Fibroblast of mammary gland (primary cell): ENCODE measurements at regions not wholly inside any gene's neighbourhood (a gene's known extent, or its start where the extent isn't known, plus 50 kb on each side); places are given as distances from the start of the nearest gene placed in this dataset.

ENCODE experiments used
- DNase-seq: peaks from one replicate; pipeline ENCODE4 v3.0.0-alpha.2; 2010; ENCODE audit warnings: low read depth
- H3K4me3 ChIP-seq: 2 replicates; pipeline ENCODE4 v1.5.1; 2011; ENCODE audit warnings: low read depth, mild to moderate bottlenecking, low read length, moderate library complexity; ENCODE audit not compliant: control insufficient read depth
- TF ChIP-seq, protein P1 (sequence below): conservative IDR thresholded peaks from 2 replicates; pipeline ENCODE4 v1.5.1; 2011; ENCODE audit warnings: low read depth, low read length, inconsistent platforms; ENCODE audit not compliant: control insufficient read depth, insufficient read depth

DNA sequence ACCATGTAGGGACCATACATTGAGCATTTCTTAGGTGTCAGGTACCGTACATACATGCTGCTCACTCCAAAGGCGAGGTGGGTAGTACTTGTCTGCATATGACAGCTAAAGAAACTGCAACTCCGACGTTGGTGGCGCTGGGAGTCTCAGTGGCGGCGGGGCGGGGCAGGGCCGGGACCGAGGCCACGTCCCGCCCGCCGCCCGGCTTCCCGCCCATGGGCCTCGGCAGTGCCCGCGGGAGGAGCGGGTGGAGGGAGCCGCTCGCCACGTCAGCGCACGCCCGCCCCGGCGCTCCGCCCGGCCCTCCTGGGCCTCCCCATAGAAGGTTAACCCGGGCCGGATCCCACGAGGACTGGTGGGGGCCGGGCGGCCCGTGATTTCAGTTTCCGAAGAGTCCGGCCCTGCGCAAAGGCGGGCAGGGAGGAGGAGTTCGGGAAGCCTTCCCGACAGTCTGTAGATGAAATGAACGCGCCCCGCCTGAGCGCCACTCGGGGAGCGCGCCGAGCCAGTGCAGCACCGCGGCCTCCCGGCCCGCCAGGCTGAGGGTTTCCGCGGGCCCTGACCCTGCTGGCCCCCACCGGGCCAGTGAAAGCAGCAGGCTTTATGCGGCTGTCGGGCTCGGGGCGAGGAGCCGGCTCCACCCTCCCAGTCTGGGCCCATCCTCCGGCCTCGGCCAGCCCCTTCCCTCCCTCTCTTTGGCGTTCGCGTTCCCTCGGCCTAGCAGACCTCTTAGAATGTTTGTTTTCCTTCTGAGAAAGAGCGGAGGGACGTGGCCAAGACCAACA, 119.9 kb upstream of the JUN start:
- H3K4me3 ChIP-seq, result peak overlapping the region; percentile 45
- DNase-seq, result peak; percentile 92
- TF ChIP-seq, protein P1, sequence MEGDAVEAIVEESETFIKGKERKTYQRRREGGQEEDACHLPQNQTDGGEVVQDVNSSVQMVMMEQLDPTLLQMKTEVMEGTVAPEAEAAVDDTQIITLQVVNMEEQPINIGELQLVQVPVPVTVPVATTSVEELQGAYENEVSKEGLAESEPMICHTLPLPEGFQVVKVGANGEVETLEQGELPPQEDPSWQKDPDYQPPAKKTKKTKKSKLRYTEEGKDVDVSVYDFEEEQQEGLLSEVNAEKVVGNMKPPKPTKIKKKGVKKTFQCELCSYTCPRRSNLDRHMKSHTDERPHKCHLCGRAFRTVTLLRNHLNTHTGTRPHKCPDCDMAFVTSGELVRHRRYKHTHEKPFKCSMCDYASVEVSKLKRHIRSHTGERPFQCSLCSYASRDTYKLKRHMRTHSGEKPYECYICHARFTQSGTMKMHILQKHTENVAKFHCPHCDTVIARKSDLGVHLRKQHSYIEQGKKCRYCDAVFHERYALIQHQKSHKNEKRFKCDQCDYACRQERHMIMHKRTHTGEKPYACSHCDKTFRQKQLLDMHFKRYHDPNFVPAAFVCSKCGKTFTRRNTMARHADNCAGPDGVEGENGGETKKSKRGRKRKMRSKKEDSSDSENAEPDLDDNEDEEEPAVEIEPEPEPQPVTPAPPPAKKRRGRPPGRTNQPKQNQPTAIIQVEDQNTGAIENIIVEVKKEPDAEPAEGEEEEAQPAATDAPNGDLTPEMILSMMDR, result no peak

DNA sequence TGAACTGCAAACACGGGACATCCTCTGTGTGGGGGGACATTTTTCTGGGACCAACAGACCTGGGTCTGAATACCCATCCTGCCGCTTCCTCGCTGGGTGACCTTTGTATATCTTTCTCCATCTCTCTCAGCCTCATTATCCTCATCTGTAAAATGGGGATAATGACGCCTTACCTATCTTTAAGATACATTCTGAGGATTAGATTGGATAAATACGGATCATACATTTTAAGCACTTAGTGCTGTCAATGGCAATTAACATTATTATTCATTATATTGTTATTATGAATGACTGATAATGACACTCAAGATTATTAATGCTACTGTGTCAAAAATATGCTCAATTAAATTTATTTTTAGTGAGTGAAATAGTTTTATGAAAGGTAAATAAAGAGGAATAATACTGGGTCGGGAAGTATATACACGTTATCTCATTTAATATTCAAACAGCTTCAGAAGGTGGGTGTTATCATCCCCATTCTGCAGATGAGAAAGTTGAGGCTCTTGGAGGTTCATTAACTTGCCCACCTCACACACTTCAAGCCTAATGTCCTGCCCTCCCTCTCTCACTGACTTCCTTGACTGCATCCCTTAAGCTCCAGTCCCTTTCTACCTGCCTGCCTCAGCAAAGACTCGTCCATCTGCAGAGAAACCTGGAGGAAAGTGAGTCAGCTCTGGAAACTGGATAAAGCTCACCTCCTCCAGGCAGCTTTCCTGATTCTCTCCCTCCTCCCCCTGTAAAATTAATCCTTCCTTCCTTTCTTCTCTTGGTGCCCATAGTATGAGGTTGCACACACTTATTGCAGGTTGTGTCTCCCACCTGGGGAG, 120.7 kb upstream of the JUN start:
- TF ChIP-seq, protein P1, result no peak
- DNase-seq, result no peak
- H3K4me3 ChIP-seq, result peak overlapping the region; percentile 33

DNA sequence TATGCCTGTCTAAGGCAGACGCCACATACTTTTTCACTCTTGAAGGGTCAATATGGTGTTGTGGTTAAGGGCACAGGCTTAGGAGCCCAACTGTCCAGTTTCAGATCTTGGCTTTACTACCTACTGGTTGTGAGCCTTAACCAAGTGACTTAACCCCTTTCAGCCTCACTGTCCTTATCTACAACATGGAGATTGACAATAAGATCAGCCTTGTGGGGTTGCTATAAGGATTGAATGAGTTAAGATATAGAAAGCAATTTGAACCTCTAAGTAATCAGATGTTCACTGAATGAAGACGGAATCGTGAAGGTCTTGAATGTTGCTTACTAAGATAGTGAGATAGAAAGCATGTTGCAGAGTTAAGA, 121.3 kb upstream of the JUN start:
- TF ChIP-seq, protein P1, result no peak
- no peak overlapping the region for H3K4me3 ChIP-seq
- no peak for DNase-seq

DNA sequence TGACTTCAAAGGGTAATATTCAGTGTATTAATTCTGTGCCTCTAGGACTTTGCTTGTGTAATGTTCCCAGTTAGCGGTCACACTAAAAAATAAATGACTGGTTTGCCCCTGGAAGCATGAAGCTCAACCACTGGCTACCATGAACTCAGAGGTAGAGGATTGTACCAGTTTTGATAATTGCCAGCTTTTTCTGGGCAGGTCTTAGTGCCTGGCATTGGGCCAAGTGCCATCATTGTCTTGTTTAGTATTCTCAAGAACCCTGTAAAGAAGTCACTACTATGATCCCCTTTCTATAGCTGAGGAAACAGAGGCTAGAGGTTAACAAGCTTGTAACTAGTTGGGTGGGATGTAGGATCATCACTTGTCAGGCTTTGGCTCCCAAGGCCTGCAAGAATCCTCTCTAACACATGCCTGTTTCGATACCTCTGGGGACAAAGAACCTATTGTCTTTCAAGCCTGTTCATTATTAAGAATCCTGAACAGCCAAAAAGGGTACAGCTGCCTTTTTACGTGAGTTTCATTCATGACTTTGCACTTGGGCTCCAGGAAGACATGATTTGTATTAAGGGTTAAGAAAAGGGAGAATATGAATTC, 121.9 kb upstream of the JUN start:
- H3K4me3 ChIP-seq, result no peak overlapping the region
- no peak for DNase-seq
- TF ChIP-seq, protein P1, result no peak

DNA sequence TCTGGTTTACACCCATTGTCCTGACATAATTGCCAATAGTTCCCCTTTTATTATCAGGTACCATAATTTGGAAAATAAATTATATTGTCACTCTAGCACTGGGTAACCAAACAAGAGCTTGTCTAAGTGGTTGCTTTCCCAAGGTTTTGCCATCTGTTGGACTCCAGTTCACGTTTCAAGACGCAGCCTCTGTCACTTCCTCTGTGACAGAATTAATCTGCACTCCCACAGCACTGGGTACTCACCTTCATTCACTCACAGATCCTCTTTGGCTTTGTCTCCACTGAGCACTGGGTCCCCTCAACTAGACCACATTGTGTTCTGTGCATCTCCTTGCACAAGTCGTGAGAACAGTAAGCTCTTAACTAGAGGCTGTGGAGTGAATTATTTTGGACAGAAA, 123.6 kb upstream of the JUN start:
- TF ChIP-seq, protein P1, result no peak

DNA sequence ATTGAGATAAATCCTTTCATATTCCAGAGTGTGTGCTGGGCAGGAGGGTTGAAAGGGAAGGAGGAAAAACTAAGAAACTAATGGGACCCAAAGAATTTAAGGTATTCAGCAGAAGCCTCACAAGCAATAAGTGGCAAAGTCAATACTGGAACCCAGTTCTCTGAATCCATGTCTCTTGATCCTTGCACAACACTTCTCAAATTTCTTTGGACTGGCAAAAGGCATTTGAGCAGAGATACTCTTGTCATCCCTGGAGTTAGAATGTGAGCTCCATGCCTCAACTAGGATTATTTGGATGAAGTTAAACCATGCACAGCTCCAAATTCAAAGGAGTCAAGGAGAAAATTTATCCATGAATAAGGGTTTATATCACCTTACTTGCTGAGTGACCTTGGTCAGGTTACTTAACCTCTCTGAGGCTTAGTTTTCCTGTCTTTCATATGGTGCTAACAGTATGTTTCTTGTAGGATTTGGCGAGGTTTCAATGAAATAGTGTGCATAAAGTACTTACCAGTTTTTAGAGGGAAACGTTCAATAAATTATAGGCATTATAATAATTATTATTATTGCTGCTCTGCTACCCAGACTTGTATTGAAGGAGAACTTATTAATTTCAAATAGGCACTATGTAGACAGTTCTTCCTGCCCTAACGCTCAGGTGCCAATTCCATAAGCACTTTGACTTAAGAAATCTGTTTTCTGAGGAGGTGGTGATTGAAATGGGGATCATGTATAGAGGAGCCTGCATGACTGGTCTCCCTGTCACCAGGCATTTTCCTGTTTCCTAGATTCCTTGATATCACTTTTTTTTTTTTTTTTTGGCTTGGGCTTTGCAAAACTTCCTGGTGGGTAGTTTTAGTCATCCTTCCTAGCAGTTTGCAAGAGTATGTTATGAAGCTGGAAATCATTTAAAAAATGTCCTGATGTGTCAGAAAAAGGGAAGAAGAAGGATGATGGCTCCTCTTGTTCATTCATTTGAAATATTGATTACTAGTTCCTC, 125.0 kb upstream of the JUN start:
- TF ChIP-seq, protein P1, result no peak
- DNase-seq, result peak; percentile 89
- H3K4me3 ChIP-seq, result no peak overlapping the region

More for the DNA sequence above, 123.6 kb upstream of the JUN start:
- no peak for DNase-seq
- H3K4me3 ChIP-seq, result no peak overlapping the region
